Adrenal gland (tissue), 5 donors: ENCODE measurements at regions not wholly inside any gene's neighbourhood (a gene's known extent, or its start where the extent isn't known, plus 50 kb on each side); places are given as distances from the start of the nearest gene placed in this dataset.

Experiments
- CTCF ChIP-seq, 6 experiments: fragments of 450-650 bp in 4 of 6; fragments of 200-600 bp in 2 of 6; sonication (generic) in 1 of 6; IDR thresholded peaks; 1 replicate in 5 of 6; 2 replicates in 1 of 6; pipeline versions ENCODE4 v1.5.1 to v1.8.0; 2016 to 2021; ENCODE audit warnings: antibody characterized with exemption in 6 of 6, mild to moderate bottlenecking in 2 of 6, moderate library complexity in 1 of 6
- POLR2A ChIP-seq, 2 donors: fragments of 450-650 bp; IDR thresholded peaks; one replicate each; pipeline ENCODE4 v1.6.1; 2017; ENCODE audit warnings: antibody characterized with exemption in 2 of 2, mild to moderate bottlenecking in 2 of 2, moderate library complexity in 1 of 2
- donor health status: DM: no; HTN: no; CAD: no.

- TF ChIP-seq CTCF (IDR thresholded peaks at IDR 0.05) (peak; percentile 14 to 42 (median 30)), POLR2A (IDR thresholded peaks at IDR 0.05) (no peak)
Observed at GRCh38 chr11:45083544-45084087, 62.8 kb upstream of the PRDM11 start.
